ENCODE measurements at regions not wholly inside any gene's neighbourhood (a gene's known extent, or its start where the extent isn't known, plus 50 kb on each side); places are given as distances from the start of the nearest gene placed in this dataset.

DNA sequence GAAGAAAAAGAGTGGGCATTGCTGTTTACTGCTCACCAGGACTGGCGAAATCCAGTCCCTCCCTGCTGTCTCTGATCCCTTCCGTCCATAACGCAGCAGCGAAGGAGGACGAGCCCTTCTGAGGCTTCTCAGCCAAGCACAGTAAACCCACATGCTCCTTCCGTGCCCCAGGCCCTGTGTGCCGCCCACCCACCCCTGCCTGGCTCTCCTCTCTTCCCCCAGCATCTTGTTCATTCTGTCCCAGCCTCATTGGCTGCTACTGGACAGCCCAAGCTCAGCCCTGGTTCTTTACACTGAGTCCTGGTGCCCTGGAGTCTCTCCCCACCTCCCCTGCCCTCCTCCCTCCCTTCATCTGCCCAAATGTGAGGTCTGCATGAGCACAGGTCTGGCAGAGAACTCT is 559.7 kb downstream of the BRD1 start:
- TF ChIP-seq FOXJ3 (CRISPR knock-in tag; IDR thresholded peaks at IDR 0.05; ENCODE audit: borderline replicate concordance), result no peak
- TF ChIP-seq, protein P1, sequence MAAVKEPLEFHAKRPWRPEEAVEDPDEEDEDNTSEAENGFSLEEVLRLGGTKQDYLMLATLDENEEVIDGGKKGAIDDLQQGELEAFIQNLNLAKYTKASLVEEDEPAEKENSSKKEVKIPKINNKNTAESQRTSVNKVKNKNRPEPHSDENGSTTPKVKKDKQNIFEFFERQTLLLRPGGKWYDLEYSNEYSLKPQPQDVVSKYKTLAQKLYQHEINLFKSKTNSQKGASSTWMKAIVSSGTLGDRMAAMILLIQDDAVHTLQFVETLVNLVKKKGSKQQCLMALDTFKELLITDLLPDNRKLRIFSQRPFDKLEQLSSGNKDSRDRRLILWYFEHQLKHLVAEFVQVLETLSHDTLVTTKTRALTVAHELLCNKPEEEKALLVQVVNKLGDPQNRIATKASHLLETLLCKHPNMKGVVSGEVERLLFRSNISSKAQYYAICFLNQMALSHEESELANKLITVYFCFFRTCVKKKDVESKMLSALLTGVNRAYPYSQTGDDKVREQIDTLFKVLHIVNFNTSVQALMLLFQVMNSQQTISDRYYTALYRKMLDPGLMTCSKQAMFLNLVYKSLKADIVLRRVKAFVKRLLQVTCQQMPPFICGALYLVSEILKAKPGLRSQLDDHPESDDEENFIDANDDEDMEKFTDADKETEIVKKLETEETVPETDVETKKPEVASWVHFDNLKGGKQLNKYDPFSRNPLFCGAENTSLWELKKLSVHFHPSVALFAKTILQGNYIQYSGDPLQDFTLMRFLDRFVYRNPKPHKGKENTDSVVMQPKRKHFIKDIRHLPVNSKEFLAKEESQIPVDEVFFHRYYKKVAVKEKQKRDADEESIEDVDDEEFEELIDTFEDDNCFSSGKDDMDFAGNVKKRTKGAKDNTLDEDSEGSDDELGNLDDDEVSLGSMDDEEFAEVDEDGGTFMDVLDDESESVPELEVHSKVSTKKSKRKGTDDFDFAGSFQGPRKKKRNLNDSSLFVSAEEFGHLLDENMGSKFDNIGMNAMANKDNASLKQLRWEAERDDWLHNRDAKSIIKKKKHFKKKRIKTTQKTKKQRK (IDR thresholded peaks at IDR 0.05; ENCODE audit: low read length), result no peak
- TF ChIP-seq ATF7 (IDR thresholded peaks at IDR 0.05), result no peak
- TF ChIP-seq ATF7 (CRISPR knock-in tag; IDR thresholded peaks at IDR 0.05), result no peak
- TF ChIP-seq, protein P2, sequence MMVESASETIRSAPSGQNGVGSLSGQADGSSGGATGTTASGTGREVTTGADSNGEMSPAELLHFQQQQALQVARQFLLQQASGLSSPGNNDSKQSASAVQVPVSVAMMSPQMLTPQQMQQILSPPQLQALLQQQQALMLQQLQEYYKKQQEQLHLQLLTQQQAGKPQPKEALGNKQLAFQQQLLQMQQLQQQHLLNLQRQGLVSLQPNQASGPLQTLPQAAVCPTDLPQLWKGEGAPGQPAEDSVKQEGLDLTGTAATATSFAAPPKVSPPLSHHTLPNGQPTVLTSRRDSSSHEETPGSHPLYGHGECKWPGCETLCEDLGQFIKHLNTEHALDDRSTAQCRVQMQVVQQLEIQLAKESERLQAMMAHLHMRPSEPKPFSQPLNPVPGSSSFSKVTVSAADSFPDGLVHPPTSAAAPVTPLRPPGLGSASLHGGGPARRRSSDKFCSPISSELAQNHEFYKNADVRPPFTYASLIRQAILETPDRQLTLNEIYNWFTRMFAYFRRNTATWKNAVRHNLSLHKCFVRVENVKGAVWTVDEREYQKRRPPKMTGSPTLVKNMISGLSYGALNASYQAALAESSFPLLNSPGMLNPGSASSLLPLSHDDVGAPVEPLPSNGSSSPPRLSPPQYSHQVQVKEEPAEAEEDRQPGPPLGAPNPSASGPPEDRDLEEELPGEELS (CRISPR knock-in tag; IDR thresholded peaks at IDR 0.05), result no peak
- no peak for TF ChIP-seq KLF9 (CRISPR knock-in tag; IDR thresholded peaks at IDR 0.05; ENCODE audit: low read depth)
- TF ChIP-seq, protein P3, sequence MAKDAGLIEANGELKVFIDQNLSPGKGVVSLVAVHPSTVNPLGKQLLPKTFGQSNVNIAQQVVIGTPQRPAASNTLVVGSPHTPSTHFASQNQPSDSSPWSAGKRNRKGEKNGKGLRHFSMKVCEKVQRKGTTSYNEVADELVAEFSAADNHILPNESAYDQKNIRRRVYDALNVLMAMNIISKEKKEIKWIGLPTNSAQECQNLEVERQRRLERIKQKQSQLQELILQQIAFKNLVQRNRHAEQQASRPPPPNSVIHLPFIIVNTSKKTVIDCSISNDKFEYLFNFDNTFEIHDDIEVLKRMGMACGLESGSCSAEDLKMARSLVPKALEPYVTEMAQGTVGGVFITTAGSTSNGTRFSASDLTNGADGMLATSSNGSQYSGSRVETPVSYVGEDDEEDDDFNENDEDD (CRISPR knock-in tag; IDR thresholded peaks at IDR 0.05; ENCODE audit: borderline replicate concordance), result no peak
- no peak for TF ChIP-seq ZFY (CRISPR knock-in tag; IDR thresholded peaks at IDR 0.05)
- TF ChIP-seq AHR (CRISPR knock-in tag; IDR thresholded peaks at IDR 0.05), result no peak
- no peak for TF ChIP-seq ASH2L (IDR thresholded peaks at IDR 0.05; ENCODE audit: insufficient read length, low read depth, low read length)
- TF ChIP-seq SIX4 (CRISPR knock-in tag; IDR thresholded peaks at IDR 0.05), result no peak
- TF ChIP-seq MLLT10 (CRISPR knock-in tag; IDR thresholded peaks at IDR 0.05), result no peak
- no peak for TF ChIP-seq ZC3H13 (CRISPR knock-in tag; IDR thresholded peaks at IDR 0.05)
- TF ChIP-seq ATAD3A (CRISPR knock-in tag; IDR thresholded peaks at IDR 0.05), result no peak
- TF ChIP-seq GABPB1 (CRISPR knock-in tag; IDR thresholded peaks at IDR 0.05), result no peak
- no peak for TF ChIP-seq NR2F1 (CRISPR knock-in tag; IDR thresholded peaks at IDR 0.05)
- TF ChIP-seq GTF3A (CRISPR knock-in tag; conservative IDR thresholded peaks at IDR 0.05), result no peak
- no peak for TF ChIP-seq TCF12 (IDR thresholded peaks at IDR 0.05)
- TF ChIP-seq TCF12 (CRISPR knock-in tag; IDR thresholded peaks at IDR 0.05), result no peak
- TF ChIP-seq BCL6 (CRISPR knock-in tag; IDR thresholded peaks at IDR 0.05), result no peak
- no peak for TF ChIP-seq HHEX (CRISPR knock-in tag; IDR thresholded peaks at IDR 0.05)
- no peak overlapping the region for H2AFZ ChIP-seq (ENCODE audit: low read length)
- CTCF ChIA-PET (ENCODE audit: low intra/inter-chr PET ratio, low total read pairs), result no interaction called here
- H3K9me3 ChIP-seq (ENCODE audit: low read length), result no peaks in the 10 kb centered on the region
- ATAC-seq (no peak), FAIRE-seq (no peak), DNase-seq (ENCODE audit: low spot score) (no peak)
- no peaks in the 10 kb centered on the region for H4K20me1 ChIP-seq (ENCODE audit: insufficient read depth, low read length)
- BruUV-seq (replicated peaks), result no TSS peak
- H3K27me3 ChIP-seq (ENCODE audit: control insufficient read depth in 1 of 2, insufficient read depth in 2 of 2, low read length in 2 of 2), result peaks cover 2 to 43% of the 10 kb centered on the region in 2 experiments
- H3K4me3 ChIP-seq (replicated peaks in 1 of 3; ENCODE audit: insufficient read depth in 1 of 3, low read depth in 2 of 3, low read length in 3 of 3), result no peak overlapping the region
- H3K4me1 ChIP-seq (ENCODE audit: insufficient read depth, low read length), result no peaks in the 10 kb centered on the region
- intact Hi-C loops (cut with micrococcal nuclease; ENCODE audit: unreplicated experiment) (no loop called here), in situ Hi-C loops (cut with HindIII; ENCODE audit: extremely low pct_ligation_motif_present, low pct_unique_long_range_greater_than_20kb) (no loop called here)
- H3K36me3 ChIP-seq (replicated peaks in 1 of 2; ENCODE audit: control insufficient read depth in 1 of 2, insufficient read depth in 2 of 2, low read length in 2 of 2), result no peaks in the 10 kb centered on the region
- POLR2A ChIA-PET, result no interaction called here
- no peak overlapping the region for H3K27ac ChIP-seq (ENCODE audit: extremely low read length, insufficient read depth, low read length)
- WGBS (ENCODE audit: low lambda C conversion rate), result 27% methylated on average over 7 of the region's 7 CpGs
- no peak overlapping the region for H3K9ac ChIP-seq (ENCODE audit: insufficient read depth, low read depth, low read length)
- H3K4me2 ChIP-seq (ENCODE audit: low read depth, low read length), result no peak overlapping the region
- no peaks in the 10 kb centered on the region for H3K79me2 ChIP-seq (ENCODE audit: insufficient read depth, low read length)

All from HepG2 (cell line).